Right cardiac atrium (tissue), 5 donors: ENCODE measurements at regions not wholly inside any gene's neighbourhood (a gene's known extent, or its start where the extent isn't known, plus 50 kb on each side); places are given as distances from the start of the nearest gene placed in this dataset.
"Not testable (repeated sequence)": the region's sequence is repeated elsewhere in the genome, so short reads cannot be mapped to it uniquely, and the experiment has no call there.

Experiments
- ATAC-seq, 2 donors: fragments of 200-7000 bp; cut with Tn5 transposase; one replicate each; pipeline versions ENCODE4 v1.8.0 to v1.9.1; 2020; ENCODE audit warnings: moderate library complexity in 2 of 2, mild to moderate bottlenecking in 1 of 2
- DNase-seq, 3 donors: peaks; one replicate each; pipeline ENCODE4 v3.0.0-alpha.2; 2020
- H3K27ac ChIP-seq: one replicate; pipeline ENCODE4 v1.5.1; 2013; ENCODE audit warnings: mild to moderate bottlenecking, low read length, control low read depth, moderate library complexity
- H3K27me3 ChIP-seq: one replicate; pipeline ENCODE4 v1.6.1; 2013; ENCODE audit not compliant: control insufficient read depth, insufficient read depth
- H3K4me1 ChIP-seq: one replicate; pipeline ENCODE4 v1.6.1; 2013; ENCODE audit warnings: low read length; ENCODE audit not compliant: control insufficient read depth, insufficient read depth
- H3K4me3 ChIP-seq: one replicate; pipeline ENCODE4 v1.5.1; 2013; ENCODE audit warnings: low read length, control low read depth
- H3K9me3 ChIP-seq: one replicate; pipeline ENCODE4 v1.6.1; 2013; ENCODE audit warnings: low read length; ENCODE audit not compliant: control insufficient read depth
- WGBS: extraction: QIAGEN DNeasy Blood & Tissue Kit; methylation state at CpG from one replicate; pipeline ENCODE4 v1.1.7; 2013; 5-methylcytosine and 5-hydroxymethylcytosine counted together
- intact Hi-C, 4 donors: fragments of 100-400 bp; cut with DNase I; formaldehyde crosslinking; loops; one replicate each; pipeline versions ENCODE4 v1.11.0 to v1.14.0; 2022 to 2023
- donor health status: healthy with polysubstance abuse.
- donor health status: DM: no; HTN: yes; CAD: no.
- donor health status: DM: no; HTN: no; CAD: no.
- donor health status: DM: no; HTN: yes; CAD: no; lungs with severe emphysema.
- donor health status: DM: yes; HTN: yes; CAD: no.

- H3K27ac ChIP-seq = no peak overlapping the region
- H3K27me3 ChIP-seq = no peaks in the 10 kb centered on the region
- H3K4me1 ChIP-seq = peaks cover 2% of the 10 kb centered on the region
- ATAC-seq (no peak), DNase-seq (no peak)
- H3K4me3 ChIP-seq = no peak overlapping the region
- WGBS = 93% methylated on average over 4 of the region's 4 CpGs
- intact Hi-C loops = no loop called here
- H3K9me3 ChIP-seq = no peaks in the 10 kb centered on the region
These were observed 93.0 kb upstream of the LYSMD4 start for GRCh38 chr15:99826157-99826780.

- H3K27ac ChIP-seq = no peak overlapping the region
- H3K27me3 ChIP-seq = no peaks in the 10 kb centered on the region
- ATAC-seq = no peak
- intact Hi-C loops = no loop called here
- H3K4me3 ChIP-seq = no peak overlapping the region
- DNase-seq = no peak
- H3K9me3 ChIP-seq = no peaks in the 10 kb centered on the region
- WGBS = 94% methylated on average over 5 of the region's 5 CpGs
- peaks cover 2% of the 10 kb centered on the region for H3K4me1 ChIP-seq
These were observed 90.1 kb upstream of the LYSMD4 start for GRCh38 chr15:99823346-99823745.

GRCh38 chr15:99819981-99820718, 86.9 kb upstream of the LYSMD4 start:
- WGBS = 94% methylated on average over 2 of the region's 2 CpGs
- no peak for ATAC-seq
- intact Hi-C loops = no loop called here

GRCh38 chr15:99818872-99819271, 85.6 kb upstream of the LYSMD4 start:
- Histone ChIP-seq H3K27ac (no peak overlapping the region), H3K9me3 (no peaks in the 10 kb centered on the region), H3K4me3 (no peak overlapping the region), H3K4me1 (peaks cover 2% of the 10 kb centered on the region), H3K27me3 (no peaks in the 10 kb centered on the region)
- ATAC-seq = peak; percentile 72 to 74
- intact Hi-C loops = no loop called here
- 68% methylated on average over 3 of the region's 3 CpGs for WGBS
- DNase-seq = no peak

More at GRCh38 chr15:99819981-99820718, 86.9 kb upstream of the LYSMD4 start:
- Histone ChIP-seq H3K9me3 (no peaks in the 10 kb centered on the region), H3K4me3 (no peak overlapping the region), H3K27me3 (no peaks in the 10 kb centered on the region), H3K27ac (no peak overlapping the region), H3K4me1 (peaks cover 2% of the 10 kb centered on the region)
- no peak for DNase-seq

- H3K27ac ChIP-seq, intact Hi-C loops, H3K9me3 ChIP-seq, H3K4me3 ChIP-seq, H3K4me1 ChIP-seq, H3K27me3 ChIP-seq, DNase-seq: not testable (repeated sequence)
- WGBS = 52% methylated on average over 2 of the region's 2 CpGs
- ATAC-seq = peak; percentile 77 to 92
These were observed 83.6 kb upstream of the LYSMD4 start for GRCh38 chr15:99816862-99817261.

- H3K4me1 ChIP-seq, intact Hi-C loops: not testable (repeated sequence)
- WGBS = 93% methylated on average over 2 of the region's 2 CpGs
These were observed 77.4 kb upstream of the LYSMD4 start for GRCh38 chr15:99810663-99811062.

GRCh38 chr15:99799854-99800250, 66.6 kb upstream of the LYSMD4 start:
- H3K27ac ChIP-seq, ATAC-seq, H3K4me1 ChIP-seq, H3K4me3 ChIP-seq, intact Hi-C loops, H3K9me3 ChIP-seq, H3K27me3 ChIP-seq: not testable (repeated sequence)
- WGBS = 92% methylated on average over 33 of the region's 33 CpGs
- DNase-seq = peak in 2 of 3 donors; percentile 41 to 47

More at GRCh38 chr15:99810663-99811062, 77.4 kb upstream of the LYSMD4 start:
- not testable (repeated sequence) for H3K27me3 ChIP-seq, H3K9me3 ChIP-seq, DNase-seq, H3K4me3 ChIP-seq, H3K27ac ChIP-seq, ATAC-seq

- 78% methylated on average over 25 of the region's 26 CpGs for WGBS
- H3K4me3 ChIP-seq, H3K4me1 ChIP-seq, intact Hi-C loops, H3K27me3 ChIP-seq, H3K27ac ChIP-seq, H3K9me3 ChIP-seq: not testable (repeated sequence)
- ATAC-seq (peak; percentile 79 to 92), DNase-seq (peak; percentile 33 to 76 (median 64))
These were observed 66.1 kb upstream of the LYSMD4 start for GRCh38 chr15:99799182-99799853.

GRCh38 chr15:99796940-99797870, 64.0 kb upstream of the LYSMD4 start:
- WGBS = 76% methylated on average over 17 of the region's 21 CpGs
- H3K9me3 ChIP-seq, H3K4me3 ChIP-seq, ATAC-seq, H3K27ac ChIP-seq, H3K27me3 ChIP-seq, H3K4me1 ChIP-seq, intact Hi-C loops: not testable (repeated sequence)
- DNase-seq = peak in 1 of 3 donors; percentile 40

- H3K27me3 ChIP-seq, H3K4me3 ChIP-seq, intact Hi-C loops, H3K4me1 ChIP-seq, H3K9me3 ChIP-seq, H3K27ac ChIP-seq: not testable (repeated sequence)
- peak in 1 of 2 donors; percentile 28 for ATAC-seq
- DNase-seq = peak in 1 of 3 donors; percentile 39
- 90% methylated on average over 21 of the region's 22 CpGs for WGBS
These were observed 58.9 kb upstream of the LYSMD4 start for GRCh38 chr15:99791881-99792807.
